Heart left ventricle (tissue), 16 donors: ENCODE measurements at regions not wholly inside any gene's neighbourhood (a gene's known extent, or its start where the extent isn't known, plus 50 kb on each side); places are given as distances from the start of the nearest gene placed in this dataset.

ENCODE experiments used
- ATAC-seq, 4 donors: fragments of 200-7000 bp; cut with Tn5 transposase; one replicate each; pipeline ENCODE4 v1.9.1; 2020 to 2022; ENCODE audit warnings: moderate library complexity in 4 of 4, mild to moderate bottlenecking in 3 of 4, moderate number of reproducible peaks in 1 of 4
- DNase-seq, 5 donors: peaks; one replicate each; pipeline ENCODE4 v3.0.0-alpha.2; 2020
- H3K27ac ChIP-seq, 12 donors: fragments of 200-600 bp; sonication (generic) in 4 of 12; one replicate each; pipeline versions ENCODE4 v1.5.0 to v1.8.0; 2016 to 2022; ENCODE audit warnings: mild to moderate bottlenecking in 2 of 12
- H3K27me3 ChIP-seq, 9 donors: fragments of 200-600 bp; sonication (generic) in 2 of 9; one replicate each; pipeline versions ENCODE4 v1.5.1 to v1.8.0; 2016 to 2022; ENCODE audit warnings: mild to moderate bottlenecking in 3 of 9
- H3K36me3 ChIP-seq, 9 donors: fragments of 200-600 bp; sonication (generic) in 2 of 9; one replicate each; pipeline versions ENCODE4 v1.5.0 to v1.8.0; 2018 to 2022; ENCODE audit warnings: mild to moderate bottlenecking in 2 of 9
- H3K4me1 ChIP-seq, 12 donors: fragments of 200-600 bp; sonication (generic) in 4 of 12; one replicate each; pipeline versions ENCODE4 v1.5.0 to v1.8.0; 2016 to 2022; ENCODE audit warnings: mild to moderate bottlenecking in 3 of 12
- H3K4me3 ChIP-seq, 12 donors: fragments of 200-600 bp; sonication (generic) in 4 of 12; one replicate each; pipeline versions ENCODE4 v1.5.0 to v1.8.0; 2017 to 2022; ENCODE audit warnings: mild to moderate bottlenecking in 9 of 12, moderate library complexity in 4 of 12
- H3K9me3 ChIP-seq, 12 donors: fragments of 200-600 bp; sonication (generic) in 4 of 12; one replicate each; pipeline versions ENCODE4 v1.5.0 to v1.8.0; 2016 to 2022; ENCODE audit warnings: mild to moderate bottlenecking in 1 of 12
- CTCF ChIP-seq, 12 donors: fragments of 200-600 bp; sonication (generic) in 4 of 12; IDR thresholded peaks; one replicate each; pipeline versions ENCODE4 v1.5.0 to v1.8.0; 2018 to 2022; ENCODE audit warnings: antibody characterized with exemption in 12 of 12, mild to moderate bottlenecking in 5 of 12
- POLR2A ChIP-seq, 2 donors: fragments of 450-650 bp; IDR thresholded peaks; one replicate each; pipeline ENCODE4 v1.6.1; 2017; ENCODE audit warnings: antibody characterized with exemption in 2 of 2, mild to moderate bottlenecking in 2 of 2, moderate library complexity in 2 of 2
- WGBS, 4 donors: extraction: QIAGEN DNeasy Blood & Tissue Kit in 2 of 4; methylation state at CpG; one replicate each; pipeline versions ENCODE4 v1.1.5 to v1.1.7; 2013 to 2018; 5-methylcytosine and 5-hydroxymethylcytosine counted together
- intact Hi-C, 10 donors: fragments of 100-400 bp; cut with DNase I; formaldehyde crosslinking; loops; one replicate each; pipeline versions ENCODE4 v1.11.1 to v1.14.2; 2022
- donor health status: ischemic (EF 13 %, LVEDD 7.1; RV severe dilation, severe dysfunction).
- donor health status: healthy with polysubstance abuse.
- donor health status: DM: no; HTN: yes; CAD: no.
- donor health status: DM: no; HTN: no; CAD: no.
- donor health status: ischemic (EF 25% LVEDD 6.9; RV normal size, moderate dysfunction).
- donor health status: ischemic (EF 25% LVEDD 5.7; RV mildly dilated, moderate dysfunction).
- donor health status: healthy.
- donor health status: DM: yes; HTN: yes; CAD: no.
- donor health status: ischemic (EF 35%, LVEDD 5.7; RV mildly dilated, moderate dysfunction).
- donor health status: nonischemic (EF 11% LVEDD 7.7; RV severe dilation, severe dysfunction).
- donor health status: DM: yes; HTN: yes; CAD: no.
- donor health status: PGD.
- donor health status: ischemic (EF 29% LVEDD 5.4; RV normal size, mild dysfunction).
- donor health status: nonischemic (EF 23%, LVEDD 6.1; RV moderate dilation, normal function).

GRCh38 chr20:56956534-56956933 lies 309.9 kb downstream of the BMP7 start:
- Histone ChIP-seq H3K36me3 (no peaks in the 10 kb centered on the region), H3K9me3 (no peaks in the 10 kb centered on the region), H3K4me3 (no peak overlapping the region), H3K27ac (no peak overlapping the region), H3K4me1 (no peaks in the 10 kb centered on the region), H3K27me3 (peaks cover 0 to 96% (median 35%) of the 10 kb centered on the region in 9 donors)
- no peak for TF ChIP-seq CTCF (IDR thresholded peaks at IDR 0.05)
- no peak for TF ChIP-seq POLR2A (IDR thresholded peaks at IDR 0.05)
- WGBS, 4 donors = 83 to 89% (median 86%) methylated on average over 7 of the region's 7 CpGs
- DNase-seq (no peak), ATAC-seq (no peak)
- intact Hi-C loops = no loop called here

- no peak for ATAC-seq
- intact Hi-C loops = no loop called here
- Histone ChIP-seq H3K36me3 (no peaks in the 10 kb centered on the region), H3K27me3 (peaks cover 0 to 83% (median 32%) of the 10 kb centered on the region in 9 donors), H3K9me3 (peaks cover 0 to 7% (median 0%) of the 10 kb centered on the region in 12 donors), H3K4me1 (no peaks in the 10 kb centered on the region), H3K27ac (no peak overlapping the region), H3K4me3 (no peak overlapping the region)
- WGBS, 4 donors = 60 to 68% (median 64%) methylated on average over 32 to 34 of the region's 34 CpGs
- DNase-seq = no peak
- TF ChIP-seq CTCF (IDR thresholded peaks at IDR 0.05) = no peak
- no peak for TF ChIP-seq POLR2A (IDR thresholded peaks at IDR 0.05)
These were observed 308.5 kb downstream of the BMP7 start for GRCh38 chr20:56957737-56958553.

GRCh38 chr20:56964901-56965300 lies 301.5 kb downstream of the BMP7 start:
- intact Hi-C loops = loop anchor here in 1 of 10 donors (10.0 kb wide), 1 partner anchor 60 kb away; no protein-coding TSS in a partner anchor

More at GRCh38 chr20:56964901-56965300, 301.5 kb downstream of the BMP7 start:
- H3K4me1 ChIP-seq = no peaks in the 10 kb centered on the region
- ATAC-seq (no peak), DNase-seq (no peak)
- H3K4me3 ChIP-seq = no peak overlapping the region
- H3K27ac ChIP-seq = no peak overlapping the region
- no peaks in the 10 kb centered on the region for H3K36me3 ChIP-seq
- peaks cover 0 to 17% (median 0%) of the 10 kb centered on the region in 9 donors for H3K27me3 ChIP-seq
- no peak for TF ChIP-seq POLR2A (IDR thresholded peaks at IDR 0.05)
- no peak for TF ChIP-seq CTCF (IDR thresholded peaks at IDR 0.05)
- H3K9me3 ChIP-seq = peaks cover 0 to 11% (median 0%) of the 10 kb centered on the region in 12 donors
- WGBS, 4 donors = 29 to 57% (median 41%) methylated on average over 2 of the region's 2 CpGs
